KBM-7 (cell line): ENCODE measurements at regions not wholly inside any gene's neighbourhood (a gene's known extent, or its start where the extent isn't known, plus 50 kb on each side); places are given as distances from the start of the nearest gene placed in this dataset.

Experiments
- DNase-seq: peaks from one replicate; pipeline ENCODE4 v3.0.0-alpha.2; 2015
- in situ Hi-C: fragments of 300-500 bp; cut with MboI; formaldehyde crosslinking; loops from 2 replicates; pipeline ENCODE4 v1.14.3; 2020; ENCODE audit warnings: low sequenced_read_pairs, low pct_unique_long_range_greater_than_20kb, mixed read lengths

- no peak for DNase-seq
- in situ Hi-C loops = loop anchor here (25.0 kb wide), 1 partner anchor 92 kb away; no protein-coding TSS in a partner anchor
Observed at GRCh38 chr9:107154291-107154690, 128.8 kb upstream of the RAD23B start.

GRCh38 chr9:107154766-107155165 lies 128.3 kb upstream of the RAD23B start:
- no peak for DNase-seq
- in situ Hi-C loops = loop anchor here (25.0 kb wide), 1 partner anchor 92 kb away; no protein-coding TSS in a partner anchor

- DNase-seq = no peak
- in situ Hi-C loops = loop anchor here (25.0 kb wide), 1 partner anchor 93 kb away; no protein-coding TSS in a partner anchor
Observed at GRCh38 chr9:107155244-107155817, 127.7 kb upstream of the RAD23B start.

GRCh38 chr9:107158321-107158720 lies 124.8 kb upstream of the RAD23B start:
- peak; percentile 12 for DNase-seq
- in situ Hi-C loops = loop anchor here (25.0 kb wide), 1 partner anchor 96 kb away; no protein-coding TSS in a partner anchor

GRCh38 chr9:107161338-107161737 lies 121.7 kb upstream of the RAD23B start:
- DNase-seq = no peak
- in situ Hi-C loops = loop anchor here (25.0 kb wide), 1 partner anchor 99 kb away; no protein-coding TSS in a partner anchor

- DNase-seq = no peak
- in situ Hi-C loops = loop anchor here (25.0 kb wide), 1 partner anchor 101 kb away; no protein-coding TSS in a partner anchor
Observed at GRCh38 chr9:107163370-107163769, 119.7 kb upstream of the RAD23B start.

GRCh38 chr9:107169796-107170195 lies 113.3 kb upstream of the RAD23B start:
- no peak for DNase-seq
- in situ Hi-C loops = loop anchor here (25.0 kb wide), 1 partner anchor 107 kb away; no protein-coding TSS in a partner anchor

GRCh38 chr9:107170801-107171200 lies 112.3 kb upstream of the RAD23B start:
- in situ Hi-C loops = loop anchor here (25.0 kb wide), 1 partner anchor 108 kb away; no protein-coding TSS in a partner anchor
- no peak for DNase-seq

- in situ Hi-C loops = loop anchor here (25.0 kb wide), 1 partner anchor 110 kb away; no protein-coding TSS in a partner anchor
- peak; percentile 74 for DNase-seq
Observed at GRCh38 chr9:107172160-107172978, 110.7 kb upstream of the RAD23B start.

GRCh38 chr9:107172979-107173347 lies 110.1 kb upstream of the RAD23B start:
- DNase-seq = no peak
- in situ Hi-C loops = loop anchor here (25.0 kb wide), 1 partner anchor 111 kb away; no protein-coding TSS in a partner anchor

GRCh38 chr9:107173422-107174180 lies 109.5 kb upstream of the RAD23B start:
- no peak for DNase-seq
- in situ Hi-C loops = loop anchor here (25.0 kb wide), 1 partner anchor 111 kb away; no protein-coding TSS in a partner anchor

- in situ Hi-C loops = loop anchor here (25.0 kb wide), 1 partner anchor 112 kb away; no protein-coding TSS in a partner anchor
- no peak for DNase-seq
Observed at GRCh38 chr9:107174441-107174840, 108.6 kb upstream of the RAD23B start.

- DNase-seq = no peak
- in situ Hi-C loops = no loop called here
Observed at GRCh38 chr9:107175041-107175440, 108.0 kb upstream of the RAD23B start.

GRCh38 chr9:107175816-107176435 lies 107.2 kb upstream of the RAD23B start:
- no peak for DNase-seq
- in situ Hi-C loops = no loop called here

GRCh38 chr9:107176436-107177151 lies 106.5 kb upstream of the RAD23B start:
- DNase-seq = no peak
- in situ Hi-C loops = no loop called here

GRCh38 chr9:107177243-107177839 lies 105.7 kb upstream of the RAD23B start:
- no peak for DNase-seq
- in situ Hi-C loops = no loop called here

- in situ Hi-C loops = no loop called here
- no peak for DNase-seq
Observed at GRCh38 chr9:107177857-107178256, 105.2 kb upstream of the RAD23B start.

- in situ Hi-C loops = no loop called here
- DNase-seq = no peak
Observed at GRCh38 chr9:107178293-107178692, 104.8 kb upstream of the RAD23B start.
